Activated CD4-positive, alpha-beta T cell treated with anti-CD3 and anti-CD28 coated beads, Interleukin-2, amount 50 U/mL, for 48 hours (primary cell): ENCODE measurements at regions not wholly inside any gene's neighbourhood (a gene's known extent, or its start where the extent isn't known, plus 50 kb on each side); places are given as distances from the start of the nearest gene placed in this dataset.

Source experiments
- DNase-seq, 2 experiments: peaks; one replicate each; pipeline ENCODE4 v3.0.0-alpha.2; 2020

GRCh38 chr6:44771647-44772415, 384.3 kb downstream of the CDC5L start:
- DNase-seq = no peak

DNA sequence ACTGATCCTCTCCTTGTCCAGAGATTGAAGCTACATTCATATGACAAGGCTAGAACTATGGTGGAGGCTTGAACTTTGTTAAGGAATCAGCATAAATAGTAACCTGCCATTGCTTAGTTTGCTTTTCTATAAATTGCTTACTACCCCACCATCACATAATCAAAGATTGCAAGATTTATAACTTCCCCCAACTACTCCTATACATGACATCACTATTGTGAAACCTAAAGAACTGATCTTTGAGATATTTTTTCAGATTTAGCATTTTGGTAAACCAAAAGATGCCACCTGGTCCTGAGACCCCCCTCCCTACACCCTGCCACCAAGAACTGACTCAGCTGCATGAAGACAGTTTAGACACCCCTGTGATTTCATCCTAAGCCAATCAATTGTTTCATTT, 385.3 kb downstream of the CDC5L start:
- no peak for DNase-seq

GRCh38 chr6:44775121-44775520, 387.6 kb downstream of the CDC5L start:
- DNase-seq = no peak

- no peak for DNase-seq
Measured at GRCh38 chr6:44776344-44776743, 388.8 kb downstream of the CDC5L start.

GRCh38 chr6:44778513-44778912, 391.0 kb downstream of the CDC5L start:
- DNase-seq = no peak
